ENCODE measurements at regions not wholly inside any gene's neighbourhood (a gene's known extent, or its start where the extent isn't known, plus 50 kb on each side); places are given as distances from the start of the nearest gene placed in this dataset.

- no peak for DNase-seq (ENCODE audit: low read depth)
- TF ChIP-seq CTCF (conservative IDR thresholded peaks at IDR 0.05; ENCODE audit: low read depth, low read length) = no peak
- no peak overlapping the region for H3K4me3 ChIP-seq (ENCODE audit: low read length)
Measured at GRCh38 chr11:130781931-130782330, 134.3 kb downstream of the SNX19 start.

GRCh38 chr11:130782361-130783222, 133.7 kb downstream of the SNX19 start:
- no peak for TF ChIP-seq CTCF (conservative IDR thresholded peaks at IDR 0.05; ENCODE audit: low read depth, low read length)
- peak overlapping the region; percentile 28 for H3K4me3 ChIP-seq (ENCODE audit: low read length)
- peak; percentile 71 for DNase-seq (ENCODE audit: low read depth)

- DNase-seq (ENCODE audit: low read depth) = no peak
- no peak overlapping the region for H3K4me3 ChIP-seq (ENCODE audit: low read length)
- TF ChIP-seq CTCF (conservative IDR thresholded peaks at IDR 0.05; ENCODE audit: low read depth, low read length) = no peak
Measured at GRCh38 chr11:130783323-130783722, 133.0 kb downstream of the SNX19 start.

GRCh38 chr11:130785380-130786116, 130.7 kb downstream of the SNX19 start:
- no peak for DNase-seq (ENCODE audit: low read depth)
- TF ChIP-seq CTCF (conservative IDR thresholded peaks at IDR 0.05; ENCODE audit: low read depth, low read length) = no peak
- no peak overlapping the region for H3K4me3 ChIP-seq (ENCODE audit: low read length)

GRCh38 chr11:130786586-130786985, 129.7 kb downstream of the SNX19 start:
- TF ChIP-seq CTCF (conservative IDR thresholded peaks at IDR 0.05; ENCODE audit: low read depth, low read length) = no peak
- DNase-seq (ENCODE audit: low read depth) = no peak
- no peak overlapping the region for H3K4me3 ChIP-seq (ENCODE audit: low read length)

GRCh38 chr11:130787092-130787616, 129.1 kb downstream of the SNX19 start:
- no peak for TF ChIP-seq CTCF (conservative IDR thresholded peaks at IDR 0.05; ENCODE audit: low read depth, low read length)
- no peak overlapping the region for H3K4me3 ChIP-seq (ENCODE audit: low read length)
- DNase-seq (ENCODE audit: low read depth) = no peak
